ENCODE measurements at regions not wholly inside any gene's neighbourhood (a gene's known extent, or its start where the extent isn't known, plus 50 kb on each side); places are given as distances from the start of the nearest gene placed in this dataset.

DNA sequence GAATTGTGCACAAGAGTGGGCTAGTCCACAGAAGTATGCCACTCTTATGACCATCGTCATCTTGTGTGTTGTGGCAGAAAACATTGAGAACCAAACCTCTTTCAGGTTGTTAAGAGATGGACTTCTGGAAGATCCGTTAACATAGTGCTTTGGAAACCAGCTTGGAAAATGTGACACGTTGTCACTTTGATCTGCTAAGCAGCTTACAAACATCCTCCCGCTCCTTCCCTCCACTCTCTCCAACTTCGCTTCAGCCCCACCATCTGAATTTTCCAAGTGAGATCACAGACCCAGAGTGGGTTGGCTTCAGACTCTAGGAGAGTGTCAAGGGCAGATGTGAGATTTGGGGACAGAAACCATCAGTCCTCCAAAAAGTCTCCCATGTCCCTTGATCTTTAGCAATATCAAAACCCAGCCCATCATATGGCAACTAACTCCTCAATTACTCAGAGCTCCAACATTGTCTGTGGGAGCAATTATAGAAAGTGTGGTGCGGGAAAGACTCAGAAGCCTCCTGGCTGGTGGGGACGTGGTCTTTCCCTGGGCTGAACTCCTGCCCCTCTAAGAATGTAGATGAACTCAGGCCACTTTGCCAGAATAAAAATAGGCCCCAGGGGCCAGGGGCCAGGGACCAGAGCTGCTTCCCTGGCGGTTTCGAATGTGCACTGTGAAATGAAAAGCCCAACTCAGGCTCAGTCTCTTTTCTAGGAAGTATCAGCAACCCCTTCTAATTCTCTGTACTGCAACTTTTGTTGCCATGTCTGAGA, 129.5 kb downstream of the SLC38A6 start:
- no peak for DNase-seq (ENCODE audit: low spot score in 2 of 2)
- no peaks in the 10 kb centered on the region for H3K36me3 ChIP-seq (replicated peaks)
- in situ Hi-C loops (cut with MboI; ENCODE audit: low sequenced_read_pairs), result no loop called here
- H3K27me3 ChIP-seq (ENCODE audit: low read depth), result no peaks in the 10 kb centered on the region
- no peaks in the 10 kb centered on the region for H3K4me1 ChIP-seq
- 0 out of 2 replicates have a peak, but pooled peaks cover 2% of the 10 kb centered on the region for H3K9me3 ChIP-seq
- no peak overlapping the region for H3K4me3 ChIP-seq

DNA sequence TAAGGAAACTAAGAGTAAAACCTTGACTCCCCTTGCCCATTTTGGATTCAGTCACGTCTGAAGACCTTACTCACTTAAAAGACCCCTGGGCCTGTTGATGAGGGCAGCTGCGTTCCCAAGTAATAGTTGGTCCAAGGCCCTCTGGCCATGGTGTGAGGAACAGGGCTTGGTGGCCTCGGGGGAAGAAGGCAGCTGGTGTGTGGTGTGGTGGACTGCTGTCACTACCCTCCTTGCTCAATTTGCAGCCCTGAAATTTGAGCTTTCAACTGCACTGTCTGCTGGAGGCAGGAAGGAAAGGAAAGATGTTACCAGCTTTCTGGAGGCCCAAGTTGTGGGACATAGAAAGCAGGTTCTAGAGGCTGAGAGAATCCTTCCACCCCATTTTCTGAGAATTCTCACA, 128.2 kb downstream of the SLC38A6 start:
- no peaks in the 10 kb centered on the region for H3K36me3 ChIP-seq (replicated peaks)
- no peak for DNase-seq (ENCODE audit: low spot score in 2 of 2)
- H3K9me3 ChIP-seq, result no peaks in the 10 kb centered on the region
- H3K4me3 ChIP-seq, result no peak overlapping the region
- H3K4me1 ChIP-seq, result no peaks in the 10 kb centered on the region
- in situ Hi-C loops (cut with MboI; ENCODE audit: low sequenced_read_pairs), result no loop called here
- H3K27me3 ChIP-seq (ENCODE audit: low read depth), result no peaks in the 10 kb centered on the region

DNA sequence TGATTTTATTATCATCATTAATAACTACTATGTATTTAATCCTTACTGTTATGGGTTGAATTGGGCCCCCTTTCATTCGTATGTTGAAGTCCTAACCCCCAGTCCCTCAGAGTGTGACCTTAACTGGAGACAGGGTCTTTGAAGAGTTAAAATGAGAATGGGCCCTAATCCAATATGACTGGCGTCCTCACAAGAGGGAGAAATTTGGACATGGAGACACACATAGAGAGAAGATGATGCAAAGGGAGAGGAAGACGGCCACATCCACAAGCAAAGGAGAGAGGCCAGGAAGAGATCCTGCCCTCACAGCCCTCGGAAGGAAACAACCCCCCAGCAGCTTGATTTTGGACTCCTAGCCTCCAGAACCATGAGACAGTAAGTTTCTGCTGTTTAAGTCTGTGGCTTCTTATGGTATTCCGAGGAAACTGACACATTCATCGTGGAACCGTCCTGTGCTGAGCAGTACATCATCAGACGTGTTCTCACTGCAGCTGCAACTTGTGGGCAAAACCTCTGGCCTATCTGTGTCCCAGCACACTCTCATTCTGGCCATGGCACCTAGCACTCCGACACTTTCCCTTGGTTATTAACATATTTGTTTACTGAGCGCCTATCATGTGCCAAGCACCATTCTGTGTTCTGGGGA, 127.6 kb downstream of the SLC38A6 start:
- Histone ChIP-seq H3K36me3 (replicated peaks) (no peaks in the 10 kb centered on the region), H3K4me1 (no peaks in the 10 kb centered on the region), H3K27me3 (ENCODE audit: low read depth) (no peaks in the 10 kb centered on the region), H3K4me3 (no peak overlapping the region), H3K9me3 (no peaks in the 10 kb centered on the region)
- no peak for DNase-seq (ENCODE audit: low spot score in 2 of 2)
- in situ Hi-C loops (cut with MboI; ENCODE audit: low sequenced_read_pairs), result no loop called here

DNA sequence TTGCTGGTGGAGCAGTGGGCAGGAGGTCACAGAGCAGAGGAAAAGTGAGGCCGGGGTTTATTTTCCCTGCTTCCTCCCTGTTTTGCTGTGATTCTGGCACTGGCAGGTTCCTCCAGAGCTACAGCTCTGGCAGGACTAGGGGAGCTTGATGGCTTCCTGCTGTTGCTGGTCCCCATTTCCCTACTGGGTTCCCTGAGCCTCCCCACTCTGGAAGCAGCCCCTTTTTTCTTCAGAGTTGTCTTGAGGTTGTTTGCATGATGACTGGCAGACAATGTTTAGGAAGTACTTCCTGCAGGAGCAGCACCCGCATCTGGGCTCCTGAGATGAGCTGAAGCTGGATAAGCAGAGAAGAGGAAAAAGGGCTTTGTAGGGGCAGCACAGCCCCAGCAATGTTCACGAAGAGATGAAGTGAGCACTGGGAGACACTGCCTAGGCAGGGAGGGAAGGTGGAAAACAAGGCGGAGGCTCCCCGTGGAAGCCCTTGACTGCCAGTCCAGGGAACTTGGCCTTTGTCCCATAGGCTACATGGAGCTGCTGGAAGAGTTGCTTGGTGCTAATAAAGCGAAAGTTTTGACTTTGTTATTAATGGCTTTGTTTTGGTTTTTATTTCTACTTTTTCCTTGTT, 126.9 kb downstream of the SLC38A6 start:
- H3K4me1 ChIP-seq, result no peaks in the 10 kb centered on the region
- no peak for DNase-seq (ENCODE audit: low spot score in 2 of 2)

DNA sequence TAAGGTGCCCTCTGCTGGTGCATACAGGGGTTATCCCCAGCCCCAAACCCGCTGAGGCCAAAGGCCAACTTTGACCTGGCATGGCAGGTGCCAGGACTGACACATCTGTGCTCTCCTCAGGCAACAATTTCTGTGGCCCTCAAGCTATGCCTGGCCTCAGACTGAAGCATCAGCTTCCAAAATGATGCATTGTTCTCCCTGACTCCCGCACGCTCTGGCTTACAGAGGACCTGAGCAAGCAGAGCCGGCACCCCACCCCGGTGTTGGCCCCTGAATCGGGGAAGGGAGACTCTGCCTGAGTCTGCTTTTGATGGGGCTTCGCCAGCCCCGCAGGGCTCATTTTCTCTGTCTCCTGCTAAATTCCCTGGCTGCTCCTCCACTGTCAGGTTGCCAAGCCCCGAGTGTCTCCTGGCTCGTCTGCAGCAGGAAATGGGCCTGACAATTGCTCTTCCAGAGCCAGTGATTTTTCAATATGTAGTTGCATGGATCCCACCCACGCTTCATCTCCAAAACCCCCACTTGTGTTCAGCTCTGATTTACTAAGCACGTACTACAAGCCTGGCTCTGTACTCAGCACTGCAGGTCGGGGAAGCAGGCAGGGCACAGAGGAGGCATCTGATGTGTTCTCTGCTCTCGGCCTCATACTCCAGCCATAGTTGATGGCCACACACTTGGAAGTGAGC, 126.1 kb downstream of the SLC38A6 start:
- Histone ChIP-seq H3K9me3 (no peaks in the 10 kb centered on the region), H3K27me3 (ENCODE audit: low read depth) (no peaks in the 10 kb centered on the region), H3K4me3 (no peak overlapping the region), H3K36me3 (replicated peaks) (no peaks in the 10 kb centered on the region), H3K4me1 (no peaks in the 10 kb centered on the region)
- no peak for DNase-seq (ENCODE audit: low spot score in 2 of 2)
- in situ Hi-C loops (cut with MboI; ENCODE audit: low sequenced_read_pairs), result no loop called here

More for the DNA sequence above, 126.9 kb downstream of the SLC38A6 start:
- H3K36me3 ChIP-seq (replicated peaks), result no peaks in the 10 kb centered on the region
- H3K27me3 ChIP-seq (ENCODE audit: low read depth), result no peaks in the 10 kb centered on the region
- H3K9me3 ChIP-seq, result no peaks in the 10 kb centered on the region
- in situ Hi-C loops (cut with MboI; ENCODE audit: low sequenced_read_pairs), result no loop called here
- no peak overlapping the region for H3K4me3 ChIP-seq

DNA sequence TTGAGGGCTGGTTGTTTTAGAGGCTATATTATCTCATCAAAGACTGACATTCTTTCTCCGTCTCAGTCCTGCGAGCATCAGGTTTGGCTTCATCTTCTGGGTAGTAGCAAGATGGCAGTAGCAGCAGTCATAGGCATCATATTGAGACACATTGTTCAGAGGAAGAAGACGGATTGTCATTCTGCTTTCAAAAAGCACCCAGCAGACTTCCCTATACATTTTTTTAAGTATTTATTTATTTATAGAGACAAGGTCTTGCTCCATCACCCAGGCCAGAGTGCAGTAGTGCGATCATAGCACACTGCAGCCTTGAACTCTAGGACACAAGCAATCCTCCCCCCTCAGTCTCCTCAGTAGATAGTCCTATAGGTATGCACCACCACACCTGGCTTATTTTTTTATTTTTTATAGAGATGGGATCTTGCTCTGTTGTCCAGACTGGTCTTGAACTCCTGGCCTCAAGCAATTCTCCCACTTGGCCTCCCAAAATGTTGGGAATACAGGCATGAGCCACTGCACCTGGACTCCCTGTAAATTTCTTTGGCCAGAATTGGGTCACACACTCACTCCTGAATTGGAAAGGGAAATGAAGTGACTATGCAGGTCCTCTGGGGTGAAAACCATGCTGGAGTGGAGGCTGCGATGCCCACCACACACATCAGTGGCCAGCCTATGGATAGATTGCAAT, 125.4 kb downstream of the SLC38A6 start:
- Histone ChIP-seq H3K4me1 (no peaks in the 10 kb centered on the region), H3K4me3 (no peak overlapping the region), H3K36me3 (replicated peaks) (no peaks in the 10 kb centered on the region), H3K9me3 (no peaks in the 10 kb centered on the region), H3K27me3 (ENCODE audit: low read depth) (no peaks in the 10 kb centered on the region)
- no peak for DNase-seq (ENCODE audit: low spot score in 2 of 2)
- in situ Hi-C loops (cut with MboI; ENCODE audit: low sequenced_read_pairs), result no loop called here

DNA sequence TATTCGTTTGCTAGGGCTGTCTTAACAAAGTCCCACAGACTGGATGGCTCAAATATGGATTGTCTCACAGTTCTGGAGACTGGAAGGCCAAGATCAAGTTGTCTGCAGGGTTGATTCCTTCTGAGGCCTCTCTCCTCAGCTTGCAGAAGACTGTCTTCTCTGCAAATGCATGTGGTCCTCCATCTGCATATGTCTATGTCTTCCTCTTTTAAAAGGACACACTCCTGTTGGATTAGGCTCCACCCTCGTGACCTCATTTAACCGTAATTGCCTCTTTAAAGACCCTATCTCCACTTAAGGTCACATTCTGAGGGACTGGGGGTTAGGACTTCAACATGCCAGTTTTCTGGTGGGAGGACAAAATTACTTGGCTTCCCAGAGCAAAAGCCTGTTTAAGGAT, 123.3 kb downstream of the SLC38A6 start:
- DNase-seq (ENCODE audit: low spot score in 2 of 2), result no peak
- in situ Hi-C loops (cut with MboI; ENCODE audit: low sequenced_read_pairs), result no loop called here

DNA sequence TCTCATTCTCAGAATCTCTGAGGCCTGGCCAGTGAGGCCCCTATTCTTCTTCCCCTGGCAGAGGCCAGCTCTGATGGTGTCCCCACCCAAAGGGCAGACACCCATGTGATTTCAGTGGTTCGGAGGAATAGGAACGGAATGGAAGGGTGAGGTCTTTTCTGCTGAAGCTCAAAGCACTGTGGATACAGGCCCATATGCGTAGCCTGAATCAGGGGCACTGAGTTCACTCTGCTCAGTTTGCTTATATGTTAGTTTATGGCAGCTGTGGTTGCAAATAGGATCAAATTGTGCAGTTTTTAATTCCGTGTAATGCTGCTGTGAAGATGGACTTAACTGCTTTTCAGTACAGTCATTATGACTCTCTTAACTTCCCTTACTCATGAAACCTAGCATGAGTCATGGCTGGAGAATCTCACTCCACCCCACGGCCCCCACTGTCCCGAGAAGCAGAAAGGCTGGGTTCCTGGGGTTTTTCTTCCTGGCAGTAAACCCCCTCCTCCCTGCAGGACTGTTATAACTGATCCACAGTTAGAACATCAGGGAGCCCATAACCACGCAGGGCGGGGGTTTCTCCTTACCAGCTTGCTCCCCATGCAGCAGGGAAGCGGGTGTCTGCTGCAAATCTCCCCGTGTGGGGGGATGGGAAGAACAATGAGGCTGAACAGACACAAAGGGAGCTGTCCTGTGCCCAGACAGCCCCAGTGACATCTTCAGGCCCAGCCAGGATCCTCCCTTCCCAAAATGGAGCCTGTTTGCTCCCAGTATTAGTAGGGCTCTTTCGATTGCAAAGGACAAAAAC, 122.7 kb downstream of the SLC38A6 start:
- Histone ChIP-seq H3K9me3 (no peaks in the 10 kb centered on the region), H3K4me1 (no peaks in the 10 kb centered on the region), H3K4me3 (no peak overlapping the region), H3K36me3 (replicated peaks) (no peaks in the 10 kb centered on the region), H3K27me3 (ENCODE audit: low read depth) (no peaks in the 10 kb centered on the region)
- DNase-seq (ENCODE audit: low spot score in 2 of 2), result no peak
- in situ Hi-C loops (cut with MboI; ENCODE audit: low sequenced_read_pairs), result no loop called here

More for the DNA sequence above, 123.3 kb downstream of the SLC38A6 start:
- no peak overlapping the region for H3K4me3 ChIP-seq
- H3K9me3 ChIP-seq, result no peaks in the 10 kb centered on the region
- no peaks in the 10 kb centered on the region for H3K36me3 ChIP-seq (replicated peaks)
- H3K4me1 ChIP-seq, result no peaks in the 10 kb centered on the region
- no peaks in the 10 kb centered on the region for H3K27me3 ChIP-seq (ENCODE audit: low read depth)

DNA sequence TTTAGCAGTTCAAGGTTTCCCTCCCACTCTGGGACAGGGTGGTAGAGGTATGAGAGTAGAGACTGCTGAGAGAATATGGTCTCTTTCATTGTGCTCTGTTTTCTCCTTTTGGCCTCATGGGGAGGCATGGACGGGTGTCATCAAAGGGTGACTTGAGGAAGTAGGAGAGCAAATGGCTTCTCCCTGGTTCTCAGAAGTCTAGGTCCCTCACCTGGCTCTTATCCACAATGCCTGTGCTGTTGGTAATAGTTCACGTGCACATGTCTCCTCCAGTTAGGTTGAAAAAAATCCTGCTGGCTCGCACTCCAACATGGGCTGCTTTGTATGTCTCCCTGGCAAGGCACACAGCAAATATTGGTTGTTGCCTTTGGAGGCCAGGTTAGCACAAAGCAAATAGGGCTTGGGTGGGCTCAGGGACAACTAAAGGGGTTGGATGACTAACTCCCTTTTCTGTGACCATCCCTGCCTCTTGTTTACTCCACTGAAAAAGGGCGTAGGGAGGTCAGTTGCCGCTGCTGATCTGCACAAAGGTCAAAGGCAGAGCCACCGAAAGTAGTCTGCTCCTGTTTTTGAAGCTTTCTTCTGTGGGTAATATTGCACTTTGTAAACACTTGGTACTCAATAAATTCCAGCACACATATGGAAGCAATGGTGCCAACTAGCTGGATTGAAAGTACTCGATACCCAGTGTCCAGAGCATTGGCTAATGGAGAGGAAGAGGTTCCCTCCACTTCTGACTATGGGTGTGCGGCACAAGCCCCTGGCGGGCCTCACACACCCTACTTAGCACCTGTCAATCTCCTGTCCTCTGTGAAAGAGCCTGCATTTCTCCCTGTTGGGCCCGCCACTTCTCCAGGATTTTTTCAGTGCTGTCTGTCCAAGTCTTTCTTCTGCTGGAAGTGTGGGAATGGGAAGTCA, 121.8 kb downstream of the SLC38A6 start:
- Histone ChIP-seq H3K9me3 (no peaks in the 10 kb centered on the region), H3K36me3 (replicated peaks) (no peaks in the 10 kb centered on the region), H3K4me1 (no peaks in the 10 kb centered on the region), H3K4me3 (no peak overlapping the region), H3K27me3 (ENCODE audit: low read depth) (no peaks in the 10 kb centered on the region)
- in situ Hi-C loops (cut with MboI; ENCODE audit: low sequenced_read_pairs), result no loop called here
- DNase-seq (ENCODE audit: low spot score in 2 of 2), result no peak
